ENCODE measurements at regions not wholly inside any gene's neighbourhood (a gene's known extent, or its start where the extent isn't known, plus 50 kb on each side); places are given as distances from the start of the nearest gene placed in this dataset.
A peak's percentile ranks its signal among the peaks of the same experiment; 100 is the strongest.

GRCh38 chr2:11048335-11049008, 106.8 kb upstream of the SLC66A3 start:
- Histone ChIP-seq H3K27me3 (no peaks in the 10 kb centered on the region), H3K4me1 (no peaks in the 10 kb centered on the region), H3K27ac (no peak overlapping the region), H3K9me3 (no peaks in the 10 kb centered on the region), H3K4me3 (no peak overlapping the region), H3K36me3 (no peaks in the 10 kb centered on the region)
- intact Hi-C loops (cut with DNase I): no loop called here
- no peak for DNase-seq (ENCODE audit: extremely low spot score in 2 of 2)
- TF ChIP-seq POLR2AphosphoS5 (IDR thresholded peaks at IDR 0.05; ENCODE audit: insufficient read depth in 1 of 2, low read depth in 1 of 2) (no peak), CTCF (IDR thresholded peaks at IDR 0.05) (no peak), POLR2A (IDR thresholded peaks at IDR 0.05) (no peak)

- Histone ChIP-seq H3K9me3 (no peaks in the 10 kb centered on the region), H3K27ac (no peak overlapping the region), H3K27me3 (no peaks in the 10 kb centered on the region), H3K4me3 (no peak overlapping the region), H3K4me1 (no peaks in the 10 kb centered on the region), H3K36me3 (no peaks in the 10 kb centered on the region)
- no peak for DNase-seq (ENCODE audit: extremely low spot score in 2 of 2)
- TF ChIP-seq CTCF (IDR thresholded peaks at IDR 0.05) (no peak), POLR2A (IDR thresholded peaks at IDR 0.05) (no peak), POLR2AphosphoS5 (IDR thresholded peaks at IDR 0.05; ENCODE audit: insufficient read depth in 1 of 2, low read depth in 1 of 2) (no peak)
- intact Hi-C loops (cut with DNase I): no loop called here
Observed at GRCh38 chr2:11050565-11050964, 104.7 kb upstream of the SLC66A3 start.

- Histone ChIP-seq H3K27ac (no peak overlapping the region), H3K4me3 (no peak overlapping the region), H3K36me3 (no peaks in the 10 kb centered on the region), H3K27me3 (no peaks in the 10 kb centered on the region), H3K4me1 (no peaks in the 10 kb centered on the region), H3K9me3 (no peaks in the 10 kb centered on the region)
- intact Hi-C loops (cut with DNase I): no loop called here
- DNase-seq (ENCODE audit: extremely low spot score in 2 of 2): peak in 1 of 2 donors; percentile 43
- TF ChIP-seq POLR2A (IDR thresholded peaks at IDR 0.05) (no peak), CTCF (IDR thresholded peaks at IDR 0.05) (no peak), POLR2AphosphoS5 (IDR thresholded peaks at IDR 0.05; ENCODE audit: insufficient read depth in 1 of 2, low read depth in 1 of 2) (no peak)
Observed at GRCh38 chr2:11051280-11051679, 104.0 kb upstream of the SLC66A3 start.

- no peak for TF ChIP-seq POLR2A (IDR thresholded peaks at IDR 0.05)
- no peak for TF ChIP-seq CTCF (IDR thresholded peaks at IDR 0.05)
- TF ChIP-seq POLR2AphosphoS5 (IDR thresholded peaks at IDR 0.05; ENCODE audit: insufficient read depth in 1 of 2, low read depth in 1 of 2): no peak
- intact Hi-C loops (cut with DNase I): no loop called here
Observed at GRCh38 chr2:11053546-11053945, 101.7 kb upstream of the SLC66A3 start.

More at GRCh38 chr2:11053546-11053945, 101.7 kb upstream of the SLC66A3 start:
- DNase-seq (ENCODE audit: extremely low spot score in 2 of 2): peak in 1 of 2 donors; percentile 40
- Histone ChIP-seq H3K27me3 (no peaks in the 10 kb centered on the region), H3K27ac (no peak overlapping the region), H3K36me3 (no peaks in the 10 kb centered on the region), H3K4me3 (no peak overlapping the region), H3K4me1 (no peaks in the 10 kb centered on the region), H3K9me3 (no peaks in the 10 kb centered on the region)
